ENCODE measurements at regions not wholly inside any gene's neighbourhood (a gene's known extent, or its start where the extent isn't known, plus 50 kb on each side); places are given as distances from the start of the nearest gene placed in this dataset.

DNA sequence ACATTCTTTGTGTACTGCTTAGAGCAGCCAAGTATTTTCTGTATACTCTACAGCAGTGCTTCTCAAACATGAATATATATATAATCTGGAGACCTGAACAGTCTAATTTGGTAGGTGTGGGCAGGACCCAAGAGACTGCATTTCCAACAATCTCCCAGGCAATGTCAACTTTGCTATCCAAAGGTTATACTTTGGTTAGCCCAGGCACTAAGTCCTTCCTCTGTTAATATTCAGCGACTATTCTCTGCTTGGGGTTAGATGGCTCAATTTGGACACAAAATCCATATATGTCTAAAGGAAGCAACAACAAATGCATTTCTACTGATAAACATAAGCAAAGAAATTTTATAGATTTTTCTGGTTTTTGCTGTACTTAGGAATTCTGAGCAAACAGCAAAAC is 480.0 kb upstream of the RPS6KA3 start:
- ChIA-PET CTCF (interaction anchor here (0.6 to 0.7 kb wide), 2 partner anchors 282 to 352 kb away, joined by 3 read pairs; no protein-coding TSS in a partner anchor), POLR2A (no interaction called here)
- H3K9me3 ChIP-seq (ENCODE audit: control insufficient read depth, insufficient read depth, low read depth, low read length), result no peaks in the 10 kb centered on the region
- no peak overlapping the region for H3K4me3 ChIP-seq (ENCODE audit: low read depth, low read length)
- TF ChIP-seq ZNF341 (tag by site-specific recombination; IDR thresholded peaks at IDR 0.05; ENCODE audit: low read depth) (no peak), ZNF654 (tag by site-specific recombination; IDR thresholded peaks at IDR 0.05; ENCODE audit: low read depth) (no peak), ZNF350 (tag by site-specific recombination; IDR thresholded peaks at IDR 0.05) (no peak), BCL11B (tag by site-specific recombination; IDR thresholded peaks at IDR 0.05; ENCODE audit: low read depth) (no peak), ZNF514 (tag by site-specific recombination; IDR thresholded peaks at IDR 0.05) (no peak), IKZF3 (tag by site-specific recombination; IDR thresholded peaks at IDR 0.05) (no peak), ZNF501 (tag by site-specific recombination; IDR thresholded peaks at IDR 0.05) (no peak), ZNF768 (tag by site-specific recombination; IDR thresholded peaks at IDR 0.05) (no peak), ZNF747 (tag by site-specific recombination; IDR thresholded peaks at IDR 0.05) (no peak)
- TF ChIP-seq, protein P1, sequence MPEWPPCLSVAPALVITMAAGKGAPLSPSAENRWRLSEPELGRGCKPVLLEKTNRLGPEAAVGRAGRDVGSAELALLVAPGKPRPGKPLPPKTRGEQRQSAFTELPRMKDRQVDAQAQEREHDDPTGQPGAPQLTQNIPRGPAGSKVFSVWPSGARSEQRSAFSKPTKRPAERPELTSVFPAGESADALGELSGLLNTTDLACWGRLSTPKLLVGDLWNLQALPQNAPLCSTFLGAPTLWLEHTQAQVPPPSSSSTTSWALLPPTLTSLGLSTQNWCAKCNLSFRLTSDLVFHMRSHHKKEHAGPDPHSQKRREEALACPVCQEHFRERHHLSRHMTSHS (tag by site-specific recombination; IDR thresholded peaks at IDR 0.05), result no peak
- H3K36me3 ChIP-seq (ENCODE audit: control insufficient read depth in 2 of 2, insufficient read depth in 1 of 2, low read length in 2 of 2), result no peaks in the 10 kb centered on the region
- H3K27ac ChIP-seq (ENCODE audit: extremely low read depth, low read depth, low read length), result no peak overlapping the region
- H3K4me1 ChIP-seq (ENCODE audit: control insufficient read depth, insufficient read depth, low read length), result no peaks in the 10 kb centered on the region

DNA sequence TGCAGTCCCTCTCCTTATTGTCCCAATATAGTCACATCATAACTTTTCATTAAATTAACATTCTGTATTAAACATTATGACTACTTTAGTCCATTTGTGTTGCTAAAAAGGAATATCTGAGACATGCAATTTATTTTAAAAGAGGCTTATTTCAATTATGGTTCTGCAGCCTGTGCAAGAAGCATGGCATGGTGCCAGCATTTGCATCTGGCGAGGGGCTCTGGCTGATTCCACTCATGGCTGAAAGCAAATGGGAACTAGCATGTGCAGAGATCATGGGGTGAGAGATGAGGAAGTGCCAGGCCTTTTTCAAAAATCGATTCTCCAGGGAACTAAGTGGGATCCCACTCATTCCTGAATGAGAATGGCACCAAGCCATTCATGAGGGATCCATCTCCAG is 476.3 kb upstream of the RPS6KA3 start:
- POLR2A ChIA-PET, result no interaction called here
- TF ChIP-seq GLIS2 (tag by site-specific recombination; IDR thresholded peaks at IDR 0.05) (no peak), SCRT2 (tag by site-specific recombination; IDR thresholded peaks at IDR 0.05) (no peak), ZNF654 (tag by site-specific recombination; IDR thresholded peaks at IDR 0.05; ENCODE audit: low read depth) (no peak), SP3 (tag by site-specific recombination; IDR thresholded peaks at IDR 0.05) (no peak), ZNF324 (tag by site-specific recombination; IDR thresholded peaks at IDR 0.05) (no peak), ZNF529 (tag by site-specific recombination; IDR thresholded peaks at IDR 0.05; ENCODE audit: insufficient replicate concordance) (no peak), ZNF510 (tag by site-specific recombination; IDR thresholded peaks at IDR 0.05; ENCODE audit: insufficient replicate concordance) (no peak), ZNF433 (tag by site-specific recombination; IDR thresholded peaks at IDR 0.05; ENCODE audit: low read depth) (no peak), ZNF624 (tag by site-specific recombination; IDR thresholded peaks at IDR 0.05) (no peak), ZNF792 (tag by site-specific recombination; IDR thresholded peaks at IDR 0.05) (no peak), ZNF341 (tag by site-specific recombination; IDR thresholded peaks at IDR 0.05; ENCODE audit: low read depth) (no peak), ZNF701 (tag by site-specific recombination; IDR thresholded peaks at IDR 0.05) (no peak), ZNF610 (tag by site-specific recombination; IDR thresholded peaks at IDR 0.05; ENCODE audit: borderline replicate concordance) (no peak), KLF10 (tag by site-specific recombination; IDR thresholded peaks at IDR 0.05) (no peak)
- TF ChIP-seq, protein P2, sequence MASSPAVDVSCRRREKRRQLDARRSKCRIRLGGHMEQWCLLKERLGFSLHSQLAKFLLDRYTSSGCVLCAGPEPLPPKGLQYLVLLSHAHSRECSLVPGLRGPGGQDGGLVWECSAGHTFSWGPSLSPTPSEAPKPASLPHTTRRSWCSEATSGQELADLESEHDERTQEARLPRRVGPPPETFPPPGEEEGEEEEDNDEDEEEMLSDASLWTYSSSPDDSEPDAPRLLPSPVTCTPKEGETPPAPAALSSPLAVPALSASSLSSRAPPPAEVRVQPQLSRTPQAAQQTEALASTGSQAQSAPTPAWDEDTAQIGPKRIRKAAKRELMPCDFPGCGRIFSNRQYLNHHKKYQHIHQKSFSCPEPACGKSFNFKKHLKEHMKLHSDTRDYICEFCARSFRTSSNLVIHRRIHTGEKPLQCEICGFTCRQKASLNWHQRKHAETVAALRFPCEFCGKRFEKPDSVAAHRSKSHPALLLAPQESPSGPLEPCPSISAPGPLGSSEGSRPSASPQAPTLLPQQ (tag by site-specific recombination; IDR thresholded peaks at IDR 0.05), result no peak
- TF ChIP-seq, protein P3, sequence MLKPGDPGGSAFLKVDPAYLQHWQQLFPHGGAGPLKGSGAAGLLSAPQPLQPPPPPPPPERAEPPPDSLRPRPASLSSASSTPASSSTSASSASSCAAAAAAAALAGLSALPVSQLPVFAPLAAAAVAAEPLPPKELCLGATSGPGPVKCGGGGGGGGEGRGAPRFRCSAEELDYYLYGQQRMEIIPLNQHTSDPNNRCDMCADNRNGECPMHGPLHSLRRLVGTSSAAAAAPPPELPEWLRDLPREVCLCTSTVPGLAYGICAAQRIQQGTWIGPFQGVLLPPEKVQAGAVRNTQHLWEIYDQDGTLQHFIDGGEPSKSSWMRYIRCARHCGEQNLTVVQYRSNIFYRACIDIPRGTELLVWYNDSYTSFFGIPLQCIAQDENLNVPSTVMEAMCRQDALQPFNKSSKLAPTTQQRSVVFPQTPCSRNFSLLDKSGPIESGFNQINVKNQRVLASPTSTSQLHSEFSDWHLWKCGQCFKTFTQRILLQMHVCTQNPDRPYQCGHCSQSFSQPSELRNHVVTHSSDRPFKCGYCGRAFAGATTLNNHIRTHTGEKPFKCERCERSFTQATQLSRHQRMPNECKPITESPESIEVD (tag by site-specific recombination; IDR thresholded peaks at IDR 0.05), result no peak
- TF ChIP-seq, protein P4, sequence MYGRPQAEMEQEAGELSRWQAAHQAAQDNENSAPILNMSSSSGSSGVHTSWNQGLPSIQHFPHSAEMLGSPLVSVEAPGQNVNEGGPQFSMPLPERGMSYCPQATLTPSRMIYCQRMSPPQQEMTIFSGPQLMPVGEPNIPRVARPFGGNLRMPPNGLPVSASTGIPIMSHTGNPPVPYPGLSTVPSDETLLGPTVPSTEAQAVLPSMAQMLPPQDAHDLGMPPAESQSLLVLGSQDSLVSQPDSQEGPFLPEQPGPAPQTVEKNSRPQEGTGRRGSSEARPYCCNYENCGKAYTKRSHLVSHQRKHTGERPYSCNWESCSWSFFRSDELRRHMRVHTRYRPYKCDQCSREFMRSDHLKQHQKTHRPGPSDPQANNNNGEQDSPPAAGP (tag by site-specific recombination; IDR thresholded peaks at IDR 0.05), result no peak
- CTCF ChIA-PET, result interaction anchor here (0.8 to 1.6 kb wide), 2 partner anchors 204 to 213 kb away, joined by 3 to 4 read pairs; no protein-coding TSS in a partner anchor
- Histone ChIP-seq H3K36me3 (ENCODE audit: control insufficient read depth in 2 of 2, insufficient read depth in 1 of 2, low read length in 2 of 2) (no peaks in the 10 kb centered on the region), H3K4me3 (ENCODE audit: low read depth, low read length) (no peak overlapping the region), H3K9me3 (ENCODE audit: control insufficient read depth, insufficient read depth, low read depth, low read length) (no peaks in the 10 kb centered on the region), H3K27ac (ENCODE audit: extremely low read depth, low read depth, low read length) (no peak overlapping the region), H3K4me1 (ENCODE audit: control insufficient read depth, insufficient read depth, low read length) (no peaks in the 10 kb centered on the region)
